ENCODE measurements at regions not wholly inside any gene's neighbourhood (a gene's known extent, or its start where the extent isn't known, plus 50 kb on each side); places are given as distances from the start of the nearest gene placed in this dataset.
"Not testable (repeated sequence)": the region's sequence is repeated elsewhere in the genome, so short reads cannot be mapped to it uniquely, and the experiment has no call there.

DNA sequence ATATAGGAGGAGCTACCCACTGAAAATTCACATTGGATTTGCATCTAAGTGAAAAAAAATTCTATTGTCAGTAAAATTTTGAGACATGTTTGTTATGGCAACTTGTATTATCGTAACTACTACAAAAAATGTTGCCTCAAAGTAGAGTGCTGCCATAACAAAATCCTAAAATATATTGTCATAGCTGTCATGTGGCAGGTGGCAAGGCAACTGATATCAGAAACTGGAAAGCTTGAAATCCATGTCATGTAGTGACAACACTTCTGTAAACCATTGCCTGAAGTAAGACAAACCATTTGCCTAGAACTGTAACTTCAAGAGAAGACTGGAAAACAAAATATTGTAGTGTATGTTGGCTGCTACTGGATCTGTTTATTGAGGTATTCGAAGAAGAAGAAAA lies 697.5 kb upstream of the CELF4 start:
- DNase-seq (ENCODE audit: low read depth) = no peak

DNA sequence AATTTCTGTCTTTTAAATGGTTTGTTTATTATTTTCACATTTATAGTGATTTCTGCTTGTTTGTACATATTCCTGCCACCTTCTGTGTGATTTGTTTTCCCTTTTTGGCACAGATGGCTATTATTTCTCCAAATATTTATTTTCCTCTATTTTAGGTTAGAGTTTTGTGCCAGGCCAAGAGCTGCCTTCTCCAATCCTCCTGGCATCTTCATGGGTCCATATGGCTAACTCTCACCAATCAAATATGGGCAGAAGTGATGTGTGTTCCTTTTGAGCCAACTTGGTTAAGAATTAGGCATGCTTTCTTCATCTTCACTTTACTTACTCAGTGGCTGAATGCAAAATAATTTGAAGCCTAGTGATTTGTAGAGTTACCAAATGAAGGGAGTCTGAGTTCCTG lies 697.1 kb upstream of the CELF4 start:
- DNase-seq (ENCODE audit: low read depth) = no peak

DNA sequence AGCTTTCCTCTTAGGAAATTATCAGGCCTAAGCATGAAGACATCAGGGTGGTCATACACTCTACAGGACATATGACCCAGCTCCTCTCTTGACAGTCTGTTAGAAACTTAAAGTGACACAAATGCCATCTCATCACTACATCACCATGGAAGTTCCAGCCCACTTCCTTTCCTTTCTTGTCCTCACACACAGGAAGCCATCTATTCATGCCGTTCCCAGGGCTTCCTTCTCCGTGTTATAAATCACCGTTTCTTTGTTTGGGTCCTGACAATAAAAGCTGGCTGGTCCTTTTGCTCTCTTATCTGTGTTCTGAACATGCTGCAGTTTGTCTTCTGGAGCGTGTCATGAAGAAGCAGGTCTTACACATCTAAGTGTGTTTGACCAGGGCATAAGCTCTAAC lies 692.1 kb upstream of the CELF4 start:
- peak; percentile 1 for DNase-seq (ENCODE audit: low read depth)

DNA sequence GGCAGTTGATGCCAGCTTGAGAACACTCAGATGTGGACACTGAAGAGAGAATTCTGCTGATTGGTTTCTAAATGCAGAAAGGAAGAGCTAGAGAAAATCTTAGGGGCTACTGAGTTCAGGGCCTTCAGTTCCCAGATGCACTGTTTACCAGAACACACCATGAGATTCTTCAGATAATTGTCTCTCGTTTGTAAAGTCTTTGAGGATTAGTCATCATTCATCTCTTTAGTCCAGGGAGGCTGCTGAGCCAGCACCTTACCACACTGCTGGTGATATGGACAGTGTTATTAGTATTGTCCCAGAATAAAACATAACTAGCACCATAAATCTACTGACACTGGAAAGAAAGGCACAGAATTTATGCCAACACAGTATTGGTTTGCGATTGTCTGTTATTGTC lies 690.8 kb upstream of the CELF4 start:
- no peak for DNase-seq (ENCODE audit: low read depth)

DNA sequence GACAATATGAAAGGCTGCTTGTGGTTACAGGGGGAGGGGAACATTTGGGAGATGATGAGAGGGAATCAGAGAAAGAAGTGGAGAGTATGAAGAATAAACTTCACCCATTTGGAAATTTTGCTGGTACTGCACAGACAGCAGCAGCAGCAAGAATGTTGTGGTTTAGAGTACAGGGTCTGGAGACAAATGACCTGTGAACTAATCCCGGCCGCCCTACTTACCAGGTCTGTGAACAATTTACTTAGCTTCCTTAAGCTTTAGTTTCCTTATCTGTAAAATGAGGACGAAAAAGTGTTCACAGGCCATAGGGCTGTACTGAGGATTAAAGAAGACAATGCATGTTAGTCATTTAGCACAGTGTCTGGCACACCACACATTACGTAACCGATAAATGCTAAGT lies 685.4 kb upstream of the CELF4 start:
- DNase-seq (ENCODE audit: low read depth) = no peak

DNA sequence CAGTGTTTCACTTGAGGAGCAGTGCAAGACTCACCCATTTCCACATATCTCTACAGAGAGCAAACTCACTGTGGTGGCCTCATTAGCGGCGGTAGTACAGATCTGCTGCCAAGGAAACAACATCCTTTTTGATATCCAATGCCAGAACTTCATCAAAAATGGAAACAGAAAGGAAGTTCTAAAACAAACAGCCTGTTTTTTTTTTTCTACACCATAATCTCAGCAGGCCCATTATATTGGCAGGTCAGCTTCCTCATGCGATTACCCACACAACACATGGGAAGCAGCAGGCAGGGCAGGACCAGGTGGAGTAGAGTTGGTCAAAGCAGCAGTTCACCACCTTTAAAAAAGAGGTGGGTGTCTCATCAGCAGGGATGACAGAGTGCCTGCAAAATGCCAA lies 678.9 kb upstream of the CELF4 start:
- no peak for DNase-seq (ENCODE audit: low read depth)

DNA sequence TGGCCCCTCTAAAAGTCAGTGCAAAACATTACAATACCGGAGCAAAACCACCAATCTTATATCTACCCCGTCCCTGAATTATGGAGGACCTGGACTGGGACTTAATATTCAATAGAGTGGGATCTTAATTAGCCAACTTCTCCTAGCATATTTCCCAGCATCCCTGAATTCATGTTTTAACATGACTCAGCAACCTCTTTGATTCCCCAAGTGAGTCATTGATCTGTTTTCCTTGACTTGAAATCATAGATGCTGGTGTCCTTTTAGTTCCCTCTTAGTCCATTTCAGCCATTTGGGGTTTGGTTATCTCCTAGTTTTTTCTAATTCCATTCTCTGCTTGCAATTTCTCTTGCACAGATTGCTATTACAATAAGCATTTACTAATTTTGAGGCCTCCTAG lies 677.7 kb upstream of the CELF4 start:
- DNase-seq (ENCODE audit: low read depth) = no peak

DNA sequence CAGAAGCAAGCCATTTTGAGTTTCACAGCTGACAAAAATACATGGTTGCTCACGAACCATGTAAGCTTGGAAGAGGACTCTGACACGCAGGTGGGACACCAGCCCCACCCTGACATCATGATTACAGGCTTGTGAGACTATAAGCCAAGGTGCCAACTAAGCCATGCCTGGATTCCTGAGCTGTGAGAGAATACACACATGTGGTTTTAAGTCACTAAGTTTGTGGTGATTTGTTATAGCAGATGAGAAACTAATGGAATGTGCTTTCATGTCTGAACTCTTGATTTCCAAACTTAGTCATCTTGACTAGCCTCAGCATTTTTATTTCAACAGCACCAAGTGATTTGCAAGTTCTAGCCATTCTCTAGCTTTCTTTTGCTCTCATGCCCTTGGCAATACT lies 676.1 kb upstream of the CELF4 start:
- no peak for DNase-seq (ENCODE audit: low read depth)

DNA sequence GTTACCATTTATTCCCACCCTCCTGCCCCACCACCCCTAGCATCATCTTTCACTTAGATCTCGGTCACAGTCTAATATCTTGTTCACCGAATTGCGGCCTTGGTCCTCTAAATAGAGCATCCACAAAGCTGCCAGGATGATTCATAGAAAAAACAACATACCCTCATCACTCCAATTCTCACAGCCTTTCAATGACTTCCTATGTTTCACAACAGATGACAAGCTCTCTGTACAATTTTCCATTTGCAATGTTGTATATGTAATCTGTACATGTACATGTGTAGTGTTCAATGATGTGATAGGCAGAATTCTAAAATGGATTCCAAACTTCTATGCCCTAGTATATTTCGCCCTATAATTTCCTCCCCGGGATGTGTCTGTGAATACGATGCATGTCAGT lies 675.6 kb upstream of the CELF4 start:
- DNase-seq (ENCODE audit: low read depth) = no peak

DNA sequence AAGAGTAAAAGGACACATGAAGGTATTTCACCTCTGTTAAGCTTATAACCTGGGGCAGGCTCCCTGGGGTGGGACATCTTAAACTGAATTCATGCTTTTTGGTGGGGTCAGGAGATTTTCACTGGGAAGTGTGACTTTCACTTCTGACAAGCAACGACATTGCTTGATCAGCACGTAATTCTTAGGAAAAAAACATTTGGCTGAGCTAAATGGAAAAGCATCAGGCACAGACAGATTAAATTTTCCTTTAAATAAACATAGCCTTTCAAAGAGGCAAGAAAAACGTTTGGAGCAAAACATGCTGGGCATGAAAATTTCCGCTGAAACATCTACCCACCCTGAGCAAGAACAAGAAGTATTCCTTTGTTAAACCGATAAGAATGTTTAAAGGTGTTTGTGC lies 674.0 kb upstream of the CELF4 start:
- no peak for DNase-seq (ENCODE audit: low read depth)

DNA sequence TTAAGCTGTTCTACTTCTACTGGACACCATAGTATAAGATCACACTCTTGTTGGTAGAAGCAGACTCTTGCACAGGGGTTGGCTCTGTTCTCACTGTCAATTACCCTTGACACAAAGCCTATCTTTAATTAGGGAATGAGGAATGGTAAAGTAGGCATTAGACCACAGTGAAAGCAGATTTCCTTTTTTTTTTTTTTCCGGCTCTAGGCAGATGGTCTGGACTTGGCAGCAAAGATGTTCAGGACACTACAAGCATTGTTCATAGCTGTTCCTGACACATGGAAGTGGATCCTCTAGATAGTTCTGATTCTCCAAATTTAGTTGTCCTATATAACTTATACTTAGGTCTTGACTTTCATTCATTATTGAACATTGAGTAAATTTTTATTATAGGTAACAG lies 672.2 kb upstream of the CELF4 start:
- no peak for DNase-seq (ENCODE audit: low read depth)

DNA sequence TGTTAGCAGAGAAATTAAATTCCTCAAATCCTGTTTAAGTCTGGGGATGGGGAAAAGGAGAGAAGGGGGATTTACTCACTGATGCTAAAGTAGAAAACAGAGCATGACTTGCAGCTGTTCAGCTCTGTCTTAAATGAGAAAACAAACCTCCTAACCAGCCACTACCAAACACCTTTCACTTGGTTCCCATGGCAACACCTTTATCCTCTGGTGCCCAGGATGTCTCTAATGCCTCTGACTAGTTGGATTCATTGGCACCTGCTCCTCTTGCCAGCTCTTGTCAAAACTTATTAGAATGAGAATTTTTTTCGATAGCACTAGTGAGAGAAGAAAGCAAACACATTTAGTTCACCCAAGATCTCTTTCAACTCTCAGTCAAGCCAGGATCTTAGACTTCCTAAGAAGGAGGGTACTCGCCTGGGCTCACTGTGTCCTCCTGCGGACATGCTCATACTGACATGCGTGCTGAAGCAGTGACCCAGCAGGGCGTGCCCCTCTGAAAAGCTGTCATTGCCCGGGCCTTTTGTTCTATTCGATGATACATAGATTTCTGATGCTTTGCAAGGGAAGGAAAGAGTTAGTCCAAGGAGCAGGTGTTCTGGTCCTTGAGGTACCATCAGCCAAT lies 656.0 kb upstream of the CELF4 start:
- no peak for DNase-seq (ENCODE audit: low read depth)

DNA sequence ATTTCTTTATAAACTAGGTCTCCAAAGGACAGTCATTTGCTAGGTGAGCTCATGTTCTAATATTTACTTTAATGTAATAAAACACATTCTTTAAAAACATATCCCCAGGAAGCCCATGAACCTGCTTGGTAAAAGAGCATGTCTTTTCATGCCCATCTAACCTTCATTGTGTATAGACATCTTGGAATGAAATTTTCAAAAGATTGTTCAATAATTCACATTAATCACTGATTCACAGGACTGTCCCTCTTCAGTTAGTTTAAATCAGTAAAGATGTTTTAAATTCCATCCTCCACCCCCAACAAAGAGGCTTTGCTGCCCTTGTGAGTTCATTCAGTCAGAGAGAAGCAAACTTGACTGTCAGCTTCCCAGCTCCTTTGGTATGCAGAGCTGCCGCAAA lies 633.4 kb upstream of the CELF4 start:
- no peak for DNase-seq (ENCODE audit: low read depth)

DNA sequence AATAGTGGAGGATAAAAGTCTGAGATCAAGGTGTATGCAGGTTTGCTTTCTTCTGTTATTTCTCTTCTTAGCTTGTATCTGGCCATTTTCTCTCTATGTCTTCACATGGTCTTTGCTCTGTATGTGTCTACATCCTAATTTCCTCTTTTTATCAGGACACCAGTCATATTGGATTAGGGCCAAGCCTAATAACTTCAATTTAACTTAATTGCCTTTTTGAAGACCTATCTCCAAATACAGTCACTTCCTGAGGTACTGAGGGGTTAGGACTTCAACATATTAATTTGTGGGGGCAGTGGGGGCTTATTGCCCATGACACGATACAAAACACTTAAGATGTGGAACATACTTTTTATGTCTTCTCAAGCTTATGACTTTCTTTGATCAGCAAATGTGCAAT lies 632.9 kb upstream of the CELF4 start:
- no peak for DNase-seq (ENCODE audit: low read depth)

DNA sequence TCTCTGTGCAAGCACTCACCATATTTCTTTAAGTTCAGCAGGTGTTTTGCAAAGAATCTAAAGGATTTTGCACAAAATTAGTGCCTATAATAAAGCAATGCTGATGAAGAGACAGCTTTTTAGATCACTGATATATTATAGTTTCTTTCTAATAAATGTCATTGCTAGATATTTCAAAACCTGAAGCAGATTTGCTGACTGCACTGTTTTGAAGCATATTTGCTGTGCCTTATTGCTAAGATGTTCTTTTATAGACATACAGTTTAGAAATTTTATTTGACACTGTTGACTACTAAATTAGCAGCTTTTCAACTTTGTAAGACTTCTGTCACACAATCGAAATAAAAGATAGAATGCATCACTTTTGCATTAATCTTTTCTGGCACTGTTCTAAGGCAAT lies 620.9 kb upstream of the CELF4 start:
- no peak for DNase-seq (ENCODE audit: low read depth)

DNA sequence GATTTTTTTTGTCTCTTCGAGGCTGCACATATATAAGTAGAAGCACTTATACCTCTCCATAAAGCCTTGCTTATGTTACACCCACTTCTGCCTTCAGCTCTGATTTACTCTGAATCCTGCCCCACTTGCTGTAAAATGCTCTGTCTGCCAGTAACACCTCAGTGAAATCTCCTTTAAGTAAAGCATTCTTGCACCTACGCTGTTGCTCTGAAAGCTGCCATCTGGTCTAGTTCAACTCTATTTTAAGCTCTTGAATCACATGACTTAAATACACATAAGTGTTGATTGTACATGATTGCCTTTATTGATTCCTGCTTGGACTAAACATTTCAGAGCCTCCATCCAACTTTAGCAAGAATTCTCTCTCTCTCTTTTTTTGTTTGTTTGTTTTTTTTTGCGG lies 609.0 kb upstream of the CELF4 start:
- no peak for DNase-seq (ENCODE audit: low read depth)

DNA sequence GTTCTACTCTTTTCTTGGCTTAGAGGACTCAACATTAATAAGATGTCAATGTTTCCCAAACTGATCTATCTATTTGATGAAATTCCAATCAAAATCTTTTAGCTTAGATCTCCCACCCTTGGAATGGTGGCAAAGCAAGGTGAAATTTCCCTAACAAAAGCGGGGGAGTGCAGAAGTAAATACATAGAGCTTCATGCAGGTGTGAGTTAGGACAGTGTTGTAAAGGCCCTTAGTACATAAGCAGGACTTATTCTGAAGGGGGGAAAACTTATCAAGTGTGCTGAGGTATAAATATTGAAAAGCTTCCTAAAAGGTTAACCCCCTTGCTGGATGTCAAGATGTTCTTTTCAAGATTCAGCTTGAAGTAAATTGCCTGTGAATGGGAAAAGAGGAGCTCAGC lies 608.6 kb upstream of the CELF4 start:
- DNase-seq (ENCODE audit: low read depth) = no peak

DNA sequence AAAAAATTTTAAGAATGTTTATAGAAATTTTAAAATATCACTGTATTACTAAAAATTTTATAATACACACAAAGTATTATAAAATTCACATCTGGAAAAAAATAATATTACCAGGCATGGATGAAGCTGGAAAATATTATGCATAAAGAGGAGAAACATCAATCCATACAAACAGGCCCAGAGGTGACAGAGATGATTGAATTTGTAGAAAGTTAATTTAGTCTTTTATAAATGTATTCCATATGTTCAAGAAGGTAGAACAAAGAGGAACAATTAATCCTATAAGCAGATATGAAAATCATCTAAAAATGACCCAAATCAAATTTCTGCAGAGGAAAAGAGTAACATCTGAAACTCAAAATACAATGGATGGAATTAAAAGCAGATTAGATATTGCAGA lies 605.2 kb upstream of the CELF4 start:
- DNase-seq (ENCODE audit: low read depth) = no peak

DNA sequence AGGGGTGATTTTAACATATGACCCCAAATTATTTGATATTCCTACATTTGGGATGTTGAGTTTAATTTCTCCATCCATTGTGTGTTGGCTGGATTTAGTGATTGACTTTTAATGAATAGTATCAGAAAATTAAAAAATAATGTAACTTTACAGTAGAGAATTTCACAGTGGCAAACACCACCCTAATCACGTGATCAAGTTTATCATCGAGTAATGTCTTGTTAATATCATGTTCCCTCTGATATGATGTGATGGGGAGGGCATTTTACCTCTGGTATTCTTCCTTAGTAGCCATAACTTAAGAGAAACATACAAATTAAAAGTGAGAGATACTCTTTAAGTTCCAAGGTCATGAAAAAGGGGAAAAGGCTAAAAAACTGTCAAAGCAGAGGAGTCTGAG lies 602.0 kb upstream of the CELF4 start:
- no peak for DNase-seq (ENCODE audit: low read depth)

DNA sequence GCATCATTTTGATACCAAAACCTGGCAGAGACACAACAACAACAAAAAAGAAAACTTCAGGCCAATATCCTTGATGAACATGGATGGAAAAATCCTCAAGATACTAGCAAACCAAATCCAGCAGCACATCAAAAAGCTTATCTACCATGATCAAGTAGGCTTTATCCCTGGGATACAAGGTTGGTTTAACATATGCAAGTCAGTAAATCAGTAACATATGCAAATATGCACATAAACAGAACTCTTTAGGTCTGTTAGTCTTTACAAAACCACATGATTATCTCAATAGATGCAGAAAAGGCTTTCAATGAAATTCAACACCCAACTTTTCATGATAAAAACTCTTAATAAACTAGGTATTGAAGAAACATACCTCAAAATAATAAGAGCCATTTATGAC lies 587.5 kb upstream of the CELF4 start:
- DNase-seq (ENCODE audit: low read depth) = not testable (repeated sequence)

DNA sequence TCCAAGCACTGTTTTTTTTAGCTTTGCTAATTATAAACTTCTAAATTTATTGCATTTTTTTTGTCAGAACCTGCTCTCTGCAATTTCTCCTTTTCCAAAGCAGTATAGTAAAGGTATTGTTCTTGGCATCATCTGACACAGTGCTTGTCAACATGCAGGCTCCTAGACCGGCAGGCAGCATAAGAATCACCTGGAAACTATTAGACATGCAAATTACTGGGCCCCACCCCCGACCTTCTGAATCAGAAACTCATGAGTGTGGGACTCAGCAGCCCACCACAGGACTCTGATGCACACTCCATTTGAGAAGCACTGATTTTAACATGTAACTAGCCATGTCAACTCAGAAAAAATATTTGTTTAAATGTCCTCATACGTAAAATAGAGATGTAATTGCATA lies 551.1 kb upstream of the CELF4 start:
- no peak for DNase-seq (ENCODE audit: low read depth)

DNA sequence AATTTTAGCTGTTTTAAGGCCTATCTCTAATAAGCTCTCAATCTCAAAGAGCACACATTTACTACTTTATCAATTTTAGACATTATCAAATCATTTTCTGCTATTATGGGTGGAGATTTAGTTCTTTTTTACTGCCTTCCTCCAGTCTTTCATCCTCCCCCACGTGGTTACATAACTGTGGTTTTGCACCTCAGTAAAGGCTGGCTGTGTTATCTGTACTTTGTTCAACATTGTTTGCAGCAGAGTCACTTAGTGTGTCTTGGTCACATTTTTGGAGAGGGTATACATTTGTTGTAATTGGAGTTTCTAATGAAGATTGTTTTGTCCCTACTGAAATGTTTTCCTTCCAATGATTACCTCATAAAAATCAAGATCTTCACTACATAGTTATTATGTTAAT lies 549.6 kb upstream of the CELF4 start:
- DNase-seq (ENCODE audit: low read depth) = no peak

DNA sequence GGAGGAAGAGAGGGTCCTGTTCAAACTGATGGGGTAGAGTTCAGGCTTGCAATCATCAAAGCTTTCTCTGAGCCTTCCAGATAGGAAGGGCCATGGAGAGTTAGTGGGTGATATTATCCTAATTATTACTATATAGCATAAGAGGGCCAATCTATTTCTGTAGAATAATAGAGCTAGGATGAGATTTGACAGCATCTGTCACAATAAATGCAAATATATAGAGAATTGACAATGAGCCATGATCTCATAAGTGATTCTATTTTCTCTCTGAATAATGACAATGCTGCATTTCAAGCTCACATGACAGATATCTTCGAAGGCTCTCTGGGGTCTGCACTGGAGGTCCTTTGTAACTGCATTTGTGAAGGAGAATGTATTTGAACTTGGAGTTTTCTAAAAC lies 521.9 kb upstream of the CELF4 start:
- DNase-seq (ENCODE audit: low read depth) = no peak

DNA sequence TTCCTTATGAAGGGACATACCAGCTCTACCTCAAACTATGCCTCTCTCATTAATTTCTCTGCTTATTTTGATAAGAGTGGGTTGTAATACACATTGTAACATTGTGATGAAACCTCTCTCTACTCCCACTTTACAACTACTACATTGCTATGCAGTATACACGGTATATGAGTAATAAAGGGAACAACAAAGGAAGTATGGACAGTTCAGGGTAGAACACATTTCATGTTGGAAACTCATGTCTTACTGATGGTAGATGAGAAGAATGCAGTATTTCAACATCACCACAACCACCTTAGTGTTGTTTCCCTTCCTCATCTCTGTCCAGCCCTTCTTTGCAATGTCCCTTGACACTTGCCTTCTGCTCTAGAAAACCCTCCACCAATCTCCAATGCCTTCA lies 515.9 kb upstream of the CELF4 start:
- no peak for DNase-seq (ENCODE audit: low read depth)

DNA sequence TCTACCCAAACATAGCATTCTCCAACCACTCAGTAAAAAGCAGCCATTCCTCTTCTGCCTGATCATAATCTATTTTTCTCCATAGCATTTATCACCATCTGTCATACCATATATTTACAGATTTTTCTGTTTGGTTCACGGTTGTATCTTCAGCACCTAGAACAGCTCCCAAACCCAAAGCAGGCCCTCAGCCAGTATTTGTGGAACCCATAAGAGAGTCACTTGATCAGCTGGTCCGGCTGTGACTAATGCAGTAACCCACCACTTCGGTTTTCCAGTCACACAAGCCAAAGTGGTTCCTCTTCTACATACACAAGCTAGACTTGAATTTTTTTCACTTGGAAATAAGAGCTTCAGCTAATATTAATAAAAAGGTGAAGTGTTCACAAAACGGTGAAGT lies 511.6 kb upstream of the CELF4 start:
- no peak for DNase-seq (ENCODE audit: low read depth)
